ENCODE measurements at regions not wholly inside any gene's neighbourhood (a gene's known extent, or its start where the extent isn't known, plus 50 kb on each side); places are given as distances from the start of the nearest gene placed in this dataset.
"Not testable (repeated sequence)": the region's sequence is repeated elsewhere in the genome, so short reads cannot be mapped to it uniquely, and the experiment has no call there.

GRCh38 chr6:4220558-4220957 lies 85.2 kb upstream of the ECI2 start:
- Histone ChIP-seq H2AFZ (ENCODE audit: low read length) (no peak overlapping the region), H3K18ac (ENCODE audit: low read length) (no peak overlapping the region), H2BK120ac (ENCODE audit: low read depth, low read length) (no peak overlapping the region), H2BK15ac (ENCODE audit: low read length) (no peak overlapping the region), H4K91ac (ENCODE audit: low read depth, low read length, poor library complexity) (no peak overlapping the region), H3K4ac (ENCODE audit: low read length) (no peak overlapping the region), H3K9me3 (replicated peaks in 1 of 2; ENCODE audit: control insufficient read depth in 2 of 2, insufficient read depth in 1 of 2, low read depth in 1 of 2, low read length in 2 of 2) (no peaks in the 10 kb centered on the region), H3K27me3 (ENCODE audit: control insufficient read depth in 3 of 3, insufficient read depth in 3 of 3, low read depth in 1 of 3, low read length in 3 of 3) (no peaks in the 10 kb centered on the region), H2AK5ac (ENCODE audit: low read depth, low read length) (no peak overlapping the region), H2BK5ac (ENCODE audit: low read length) (no peak overlapping the region), H3K23ac (ENCODE audit: low read depth, low read length, poor library complexity) (no peak overlapping the region), H3K14ac (ENCODE audit: low read length) (no peak overlapping the region), H3K4me1 (ENCODE audit: control insufficient read depth in 2 of 2, insufficient read depth in 1 of 2, low read depth in 1 of 2, low read length in 2 of 2) (peaks cover 0 to 3% of the 10 kb centered on the region in 2 donors), H3K27ac (replicated peaks; ENCODE audit: low read length) (no peak overlapping the region), H3K79me1 (ENCODE audit: low read depth, low read length) (no peaks in the 10 kb centered on the region), H2BK12ac (ENCODE audit: low read length) (no peak overlapping the region), H4K8ac (ENCODE audit: low read depth, low read length) (no peak overlapping the region), H3K4me2 (ENCODE audit: insufficient read depth, low read length, poor library complexity, severe bottlenecking) (no peak overlapping the region), H3K4me3 (ENCODE audit: low read length in 2 of 2) (no peak overlapping the region), H3K36me3 (replicated peaks in 1 of 2; ENCODE audit: control insufficient read depth in 2 of 2, insufficient read depth in 2 of 2, low read length in 2 of 2) (no peaks in the 10 kb centered on the region), H3K9ac (ENCODE audit: low read depth, low read length, poor library complexity) (no peak overlapping the region)
- WGBS, 2 donors (ENCODE audit: extremely low coverage in 2 of 2, insufficient read length in 2 of 2, insufficient replicate concordance in 1 of 2): no CpG with 5 or more reads among the region's 1 CpG
- DNase-seq (ENCODE audit: low spot score): no peak

GRCh38 chr6:4218619-4219317 lies 83.4 kb upstream of the ECI2 start:
- not testable (repeated sequence) for H3K4me1 ChIP-seq (ENCODE audit: control insufficient read depth in 2 of 2, insufficient read depth in 1 of 2, low read depth in 1 of 2, low read length in 2 of 2); H3K23ac ChIP-seq (ENCODE audit: low read depth, low read length, poor library complexity); H3K14ac ChIP-seq (ENCODE audit: low read length); H3K27ac ChIP-seq (replicated peaks; ENCODE audit: low read length); H2AFZ ChIP-seq (ENCODE audit: low read length); H3K79me1 ChIP-seq (ENCODE audit: low read depth, low read length); H3K9me3 ChIP-seq (replicated peaks in 1 of 2; ENCODE audit: control insufficient read depth in 2 of 2, insufficient read depth in 1 of 2, low read depth in 1 of 2, low read length in 2 of 2); H2BK15ac ChIP-seq (ENCODE audit: low read length); H2AK5ac ChIP-seq (ENCODE audit: low read depth, low read length); H3K36me3 ChIP-seq (replicated peaks in 1 of 2; ENCODE audit: control insufficient read depth in 2 of 2, insufficient read depth in 2 of 2, low read length in 2 of 2); H2BK120ac ChIP-seq (ENCODE audit: low read depth, low read length); H3K27me3 ChIP-seq (ENCODE audit: control insufficient read depth in 3 of 3, insufficient read depth in 3 of 3, low read depth in 1 of 3, low read length in 3 of 3); H2BK12ac ChIP-seq (ENCODE audit: low read length); H3K4ac ChIP-seq (ENCODE audit: low read length); H2BK5ac ChIP-seq (ENCODE audit: low read length); H3K9ac ChIP-seq (ENCODE audit: low read depth, low read length, poor library complexity); H3K18ac ChIP-seq (ENCODE audit: low read length); DNase-seq (ENCODE audit: low spot score); H3K4me2 ChIP-seq (ENCODE audit: insufficient read depth, low read length, poor library complexity, severe bottlenecking); H4K8ac ChIP-seq (ENCODE audit: low read depth, low read length); H4K91ac ChIP-seq (ENCODE audit: low read depth, low read length, poor library complexity); H3K4me3 ChIP-seq (ENCODE audit: low read length in 2 of 2)
- no CpG with 5 or more reads among the region's 3 CpGs for WGBS, 2 donors (ENCODE audit: extremely low coverage in 2 of 2, insufficient read length in 2 of 2, insufficient replicate concordance in 1 of 2)

- H2BK5ac ChIP-seq (ENCODE audit: low read length): no peak overlapping the region
- no peaks in the 10 kb centered on the region for H3K36me3 ChIP-seq (replicated peaks in 1 of 2; ENCODE audit: control insufficient read depth in 2 of 2, insufficient read depth in 2 of 2, low read length in 2 of 2)
- H2AK5ac ChIP-seq (ENCODE audit: low read depth, low read length): no peak overlapping the region
- H3K79me1 ChIP-seq (ENCODE audit: low read depth, low read length): no peaks in the 10 kb centered on the region
- H3K27ac ChIP-seq (replicated peaks; ENCODE audit: low read length): no peak overlapping the region
- H2AFZ ChIP-seq (ENCODE audit: low read length): no peak overlapping the region
- no peak overlapping the region for H3K9ac ChIP-seq (ENCODE audit: low read depth, low read length, poor library complexity)
- H4K91ac ChIP-seq (ENCODE audit: low read depth, low read length, poor library complexity): no peak overlapping the region
- H3K9me3 ChIP-seq (replicated peaks in 1 of 2; ENCODE audit: control insufficient read depth in 2 of 2, insufficient read depth in 1 of 2, low read depth in 1 of 2, low read length in 2 of 2): peaks cover 5 to 8% of the 10 kb centered on the region in 2 donors
- no CpG with 5 or more reads among the region's 1 CpG for WGBS, 2 donors (ENCODE audit: extremely low coverage in 2 of 2, insufficient read length in 2 of 2, insufficient replicate concordance in 1 of 2)
- no peaks in the 10 kb centered on the region for H3K4me1 ChIP-seq (ENCODE audit: control insufficient read depth in 2 of 2, insufficient read depth in 1 of 2, low read depth in 1 of 2, low read length in 2 of 2)
- no peak overlapping the region for H2BK120ac ChIP-seq (ENCODE audit: low read depth, low read length)
- no peak overlapping the region for H3K4me2 ChIP-seq (ENCODE audit: insufficient read depth, low read length, poor library complexity, severe bottlenecking)
- H3K4me3 ChIP-seq (ENCODE audit: low read length in 2 of 2): no peak overlapping the region
- H3K14ac ChIP-seq (ENCODE audit: low read length): no peak overlapping the region
- H3K18ac ChIP-seq (ENCODE audit: low read length): no peak overlapping the region
- no peak for DNase-seq (ENCODE audit: low spot score)
- H3K27me3 ChIP-seq (ENCODE audit: control insufficient read depth in 3 of 3, insufficient read depth in 3 of 3, low read depth in 1 of 3, low read length in 3 of 3): no peaks in the 10 kb centered on the region
- no peak overlapping the region for H3K4ac ChIP-seq (ENCODE audit: low read length)
- no peak overlapping the region for H4K8ac ChIP-seq (ENCODE audit: low read depth, low read length)
- H3K23ac ChIP-seq (ENCODE audit: low read depth, low read length, poor library complexity): no peak overlapping the region
- no peak overlapping the region for H2BK12ac ChIP-seq (ENCODE audit: low read length)
- no peak overlapping the region for H2BK15ac ChIP-seq (ENCODE audit: low read length)
Observed at GRCh38 chr6:4212588-4212987, 77.2 kb upstream of the ECI2 start.

- DNase-seq (ENCODE audit: low spot score): peak; percentile 41
- Histone ChIP-seq H3K23ac (ENCODE audit: low read depth, low read length, poor library complexity) (no peak overlapping the region), H4K8ac (ENCODE audit: low read depth, low read length) (no peak overlapping the region), H2BK5ac (ENCODE audit: low read length) (no peak overlapping the region), H2AK5ac (ENCODE audit: low read depth, low read length) (no peak overlapping the region), H4K91ac (ENCODE audit: low read depth, low read length, poor library complexity) (no peak overlapping the region), H3K36me3 (replicated peaks in 1 of 2; ENCODE audit: control insufficient read depth in 2 of 2, insufficient read depth in 2 of 2, low read length in 2 of 2) (no peaks in the 10 kb centered on the region), H3K18ac (ENCODE audit: low read length) (no peak overlapping the region), H2BK15ac (ENCODE audit: low read length) (no peak overlapping the region), H3K27ac (replicated peaks; ENCODE audit: low read length) (no peak overlapping the region), H3K4me1 (ENCODE audit: control insufficient read depth in 2 of 2, insufficient read depth in 1 of 2, low read depth in 1 of 2, low read length in 2 of 2) (no peaks in the 10 kb centered on the region), H3K9ac (ENCODE audit: low read depth, low read length, poor library complexity) (no peak overlapping the region), H3K4me3 (ENCODE audit: low read length in 2 of 2) (no peak overlapping the region), H3K4ac (ENCODE audit: low read length) (no peak overlapping the region), H2AFZ (ENCODE audit: low read length) (no peak overlapping the region), H2BK12ac (ENCODE audit: low read length) (no peak overlapping the region), H3K14ac (ENCODE audit: low read length) (no peak overlapping the region), H3K79me1 (ENCODE audit: low read depth, low read length) (no peaks in the 10 kb centered on the region), H2BK120ac (ENCODE audit: low read depth, low read length) (no peak overlapping the region), H3K9me3 (replicated peaks in 1 of 2; ENCODE audit: control insufficient read depth in 2 of 2, insufficient read depth in 1 of 2, low read depth in 1 of 2, low read length in 2 of 2) (peaks cover 5 to 8% of the 10 kb centered on the region in 2 donors), H3K4me2 (ENCODE audit: insufficient read depth, low read length, poor library complexity, severe bottlenecking) (no peak overlapping the region), H3K27me3 (ENCODE audit: control insufficient read depth in 3 of 3, insufficient read depth in 3 of 3, low read depth in 1 of 3, low read length in 3 of 3) (no peaks in the 10 kb centered on the region)
- WGBS, 2 donors (ENCODE audit: extremely low coverage in 2 of 2, insufficient read length in 2 of 2, insufficient replicate concordance in 1 of 2): no CpG with 5 or more reads among the region's 4 CpGs
Observed at GRCh38 chr6:4210629-4211419, 75.4 kb upstream of the ECI2 start.

All from neuronal stem cell (in vitro differentiated cells).